GM18499 (cell line): ENCODE measurements at regions not wholly inside any gene's neighbourhood (a gene's known extent, or its start where the extent isn't known, plus 50 kb on each side); places are given as distances from the start of the nearest gene placed in this dataset.

Experiments
- ATAC-seq: cut with Tn5 transposase; IDR thresholded peaks from one replicate; pipeline ENCODE4 v1.9.1; 2021; ENCODE audit warnings: moderate number of reproducible peaks; ENCODE audit not compliant: insufficient read depth, unreplicated experiment

GRCh38 chr6:113103634-113104361 is 753.3 kb upstream of the MARCKS start:
- ATAC-seq, result no peak

DNA sequence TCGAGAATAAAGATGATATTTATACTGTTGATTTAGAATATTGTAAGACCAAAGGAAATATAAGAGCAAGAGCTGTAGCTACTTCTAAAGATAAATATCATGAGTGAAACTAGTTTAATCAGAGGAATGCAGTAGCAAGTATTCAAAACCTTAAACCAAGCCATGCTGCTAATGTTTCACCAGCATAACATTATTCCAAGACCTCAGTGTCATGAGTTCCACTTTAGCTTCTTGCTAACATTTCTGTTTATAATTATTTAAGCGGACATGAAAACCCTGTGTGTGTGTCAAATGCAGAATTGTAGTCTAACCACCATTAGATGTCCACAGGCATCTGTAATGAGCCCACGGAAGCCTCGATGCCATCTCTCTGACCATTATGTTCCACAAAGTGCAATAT is 752.6 kb upstream of the MARCKS start:
- no peak for ATAC-seq

DNA sequence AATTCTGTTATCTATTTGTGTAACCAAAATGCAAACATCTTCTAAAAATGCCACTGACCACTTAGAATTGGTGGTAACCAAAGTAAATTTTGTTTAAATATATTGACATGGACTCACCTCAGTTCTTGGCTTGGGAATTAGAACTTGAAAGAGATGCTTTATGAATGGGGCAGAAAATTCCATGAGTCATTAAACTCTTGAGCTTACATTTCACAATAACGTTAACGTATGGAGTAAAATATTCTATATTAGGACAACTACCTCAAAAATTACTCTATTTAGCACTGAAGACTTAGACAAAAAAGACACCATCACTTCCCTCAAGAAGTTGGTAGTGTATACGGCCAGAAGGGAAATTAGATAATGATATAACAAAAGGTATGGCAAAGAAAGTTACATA is 752.2 kb upstream of the MARCKS start:
- ATAC-seq, result no peak

GRCh38 chr6:113110211-113110610 is 746.9 kb upstream of the MARCKS start:
- ATAC-seq, result no peak

DNA sequence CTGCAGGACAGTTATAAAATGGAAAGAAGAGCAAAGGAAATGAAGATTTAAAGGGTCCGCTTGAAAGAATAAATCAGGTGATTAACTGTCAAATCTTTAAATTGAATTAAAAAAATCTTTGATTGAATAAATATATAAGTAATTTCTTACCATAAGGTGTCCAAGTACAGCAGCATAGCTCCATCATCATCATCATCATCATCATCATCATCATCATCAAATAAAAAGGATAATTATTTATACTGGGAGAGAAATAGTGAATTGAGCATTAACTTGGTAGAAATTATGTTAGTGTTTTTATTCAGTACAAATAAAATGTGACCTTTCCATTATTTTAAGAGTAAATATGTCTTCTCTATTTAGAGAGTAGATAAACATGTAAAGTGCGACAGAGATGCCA is 745.6 kb upstream of the MARCKS start:
- ATAC-seq, result no peak

GRCh38 chr6:113112086-113112485 is 745.1 kb upstream of the MARCKS start:
- no peak for ATAC-seq

DNA sequence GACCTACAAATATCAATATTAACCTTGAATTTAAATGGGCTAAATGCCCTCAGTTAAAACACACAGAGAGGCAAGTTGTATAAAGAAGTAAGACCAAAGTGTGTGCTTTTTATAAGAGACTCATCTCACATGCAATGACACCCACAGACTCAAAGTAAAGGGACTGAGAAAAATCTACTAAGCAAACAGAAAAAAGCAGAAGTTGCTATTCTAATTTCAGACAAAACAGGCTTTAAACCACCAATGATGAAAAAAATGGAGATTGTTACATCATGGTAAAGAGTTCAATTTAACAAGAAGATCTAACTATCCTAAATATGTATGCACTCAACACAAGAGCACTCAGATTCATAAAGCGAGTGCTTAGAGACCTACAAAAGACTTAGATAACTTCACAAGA is 741.9 kb upstream of the MARCKS start:
- ATAC-seq, result no peak

- no peak for ATAC-seq
Measured at GRCh38 chr6:113120224-113120581, 736.9 kb upstream of the MARCKS start.

- no peak for ATAC-seq
Measured at GRCh38 chr6:113120582-113121285, 736.4 kb upstream of the MARCKS start.

- no peak for ATAC-seq
Measured at GRCh38 chr6:113121571-113121970, 735.6 kb upstream of the MARCKS start.

- ATAC-seq, result no peak
Measured at GRCh38 chr6:113122060-113122459, 735.1 kb upstream of the MARCKS start.

GRCh38 chr6:113125626-113126025 is 731.5 kb upstream of the MARCKS start:
- no peak for ATAC-seq

DNA sequence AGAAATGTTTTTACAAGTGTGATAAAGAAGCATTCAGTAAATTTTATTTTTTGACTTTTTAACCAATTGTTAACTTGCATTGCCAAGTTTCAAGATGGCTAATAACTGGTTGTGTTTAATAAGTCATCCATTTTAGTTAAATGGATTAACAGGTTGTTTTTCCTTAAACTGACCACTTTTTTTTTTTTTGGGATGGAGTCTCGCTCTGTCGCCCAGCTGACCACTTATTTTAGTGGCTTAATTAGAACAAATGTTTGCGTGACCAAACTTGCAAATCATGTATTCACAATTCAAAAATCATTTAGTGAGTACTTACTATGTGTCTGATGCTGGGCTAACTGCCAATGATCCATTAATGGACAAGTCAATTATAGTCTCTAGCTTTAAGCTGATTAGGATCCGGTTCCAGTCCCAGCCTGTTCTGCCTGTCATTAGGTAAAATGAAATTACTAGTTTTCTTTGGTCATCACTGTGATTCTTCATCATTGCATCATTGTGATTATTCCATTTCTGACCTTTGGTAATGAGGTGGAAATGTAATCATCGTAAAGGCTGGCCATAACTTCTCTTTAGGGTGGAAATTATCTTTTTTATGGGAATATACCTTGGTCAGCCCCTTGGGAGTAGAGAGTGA is 729.2 kb upstream of the MARCKS start:
- no peak for ATAC-seq

GRCh38 chr6:113128661-113129060 is 728.5 kb upstream of the MARCKS start:
- no peak for ATAC-seq

DNA sequence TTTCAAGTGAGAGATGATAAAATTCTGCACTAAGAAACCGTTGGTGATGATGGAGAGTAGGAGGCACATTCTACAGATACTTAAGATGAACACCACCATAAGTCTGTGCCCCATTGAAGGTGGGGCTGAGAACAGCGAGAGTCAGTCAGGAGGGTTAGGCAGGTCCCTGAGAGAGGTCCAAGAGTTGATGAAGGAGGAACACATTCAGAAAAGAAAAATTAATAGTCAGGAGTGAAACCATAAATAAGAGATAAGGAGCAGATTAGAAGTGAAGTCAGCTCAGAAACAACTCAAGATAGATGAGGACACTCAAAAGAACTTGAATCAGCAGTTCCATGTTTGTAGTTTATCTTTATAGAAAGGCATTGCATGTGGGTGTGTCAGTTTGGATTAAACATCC is 727.2 kb upstream of the MARCKS start:
- no peak for ATAC-seq

DNA sequence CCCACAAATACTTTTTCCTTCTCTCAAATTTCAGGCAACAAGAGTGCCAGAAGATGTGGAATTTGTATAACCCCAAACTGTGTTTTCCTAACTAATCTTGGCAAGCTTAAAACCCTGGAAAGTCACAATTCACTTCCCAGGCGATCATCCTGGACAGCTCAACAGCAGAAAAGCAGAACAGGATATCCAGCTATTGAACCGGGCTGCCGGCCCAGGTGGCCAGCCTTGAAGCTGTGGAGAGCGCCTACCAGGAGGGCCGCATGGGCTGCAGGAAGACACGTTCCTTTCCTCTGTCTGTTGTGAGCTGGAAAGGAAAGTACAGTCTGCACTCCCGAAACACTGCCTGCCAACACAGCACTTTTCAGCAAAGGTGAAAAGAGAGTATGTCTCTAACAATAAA is 719.7 kb upstream of the MARCKS start:
- ATAC-seq, result no peak

DNA sequence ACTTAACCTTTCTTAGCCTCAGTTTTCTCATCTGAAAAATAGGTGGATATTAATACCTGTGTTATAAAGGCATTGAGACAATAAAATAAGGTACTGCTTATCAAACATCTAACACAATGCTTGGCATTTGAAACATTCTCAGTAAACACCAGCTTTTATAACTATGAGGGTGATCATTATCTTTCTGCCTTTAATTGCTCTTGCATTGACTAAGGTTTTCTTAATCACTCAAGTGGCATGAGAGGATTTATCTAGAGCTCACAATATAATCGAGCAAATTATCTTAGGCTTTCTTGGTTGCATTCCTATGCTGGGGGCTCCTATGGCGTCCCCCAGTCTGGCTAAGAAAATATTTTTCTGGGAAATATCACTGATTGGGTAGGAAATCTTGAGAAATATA is 716.4 kb upstream of the MARCKS start:
- no peak for ATAC-seq

- no peak for ATAC-seq
Measured at GRCh38 chr6:113141901-113142300, 715.2 kb upstream of the MARCKS start.

GRCh38 chr6:113142671-113143174 is 714.4 kb upstream of the MARCKS start:
- ATAC-seq, result no peak

GRCh38 chr6:113143206-113143605 is 713.9 kb upstream of the MARCKS start:
- no peak for ATAC-seq

- no peak for ATAC-seq
Measured at GRCh38 chr6:113144117-113144516, 713.0 kb upstream of the MARCKS start.
